Testis (tissue), 2 donors: ENCODE measurements at regions not wholly inside any gene's neighbourhood (a gene's known extent, or its start where the extent isn't known, plus 50 kb on each side); places are given as distances from the start of the nearest gene placed in this dataset.

Experiments
- DNase-seq: peaks from one replicate; pipeline ENCODE4 v3.0.0-alpha.2; 2019
- H3K27ac ChIP-seq, 2 donors: fragments of 200-600 bp; sonication (generic); one replicate each; pipeline ENCODE4 v1.5.1; 2019
- H3K27me3 ChIP-seq: fragments of 200-600 bp; sonication (generic); one replicate; pipeline ENCODE4 v1.5.1; 2019
- H3K36me3 ChIP-seq: fragments of 200-600 bp; sonication (generic); one replicate; pipeline ENCODE4 v1.5.1; 2017; ENCODE audit warnings: low read depth; ENCODE audit errors: missing control alignments
- H3K4me1 ChIP-seq: fragments of 200-600 bp; sonication (generic); one replicate; pipeline ENCODE4 v1.5.1; 2019
- H3K4me3 ChIP-seq, 2 donors: fragments of 200-600 bp; sonication (generic); one replicate each; pipeline ENCODE4 v1.5.1; 2017 to 2019
- H3K9me3 ChIP-seq: fragments of 200-600 bp; sonication (generic); one replicate; pipeline ENCODE4 v1.5.1; 2017
- POLR2A ChIP-seq: fragments of 450-650 bp; IDR thresholded peaks from one replicate; pipeline ENCODE4 v1.6.1; 2017; ENCODE audit warnings: antibody characterized with exemption, mild to moderate bottlenecking, moderate library complexity
- WGBS, 2 donors: methylation state at CpG; one replicate each; pipeline ENCODE4 v1.1.5; 2018; 5-methylcytosine and 5-hydroxymethylcytosine counted together
- intact Hi-C: fragments of 100-400 bp; cut with DNase I; formaldehyde crosslinking; loops from one replicate; pipeline ENCODE4 v1.15.1; 2023; ENCODE audit warnings: low total_unique reads
- TF ChIP-seq, protein P1 (sequence below), 3 experiments: fragments of 450-650 bp in 2 of 3; fragments of 200-600 bp in 1 of 3; sonication (generic) in 1 of 3; IDR thresholded peaks; one replicate each; pipeline ENCODE4 v1.5.1; 2016 to 2019; ENCODE audit warnings: antibody characterized with exemption in 3 of 3, mild to moderate bottlenecking in 2 of 3, moderate library complexity in 1 of 3

DNA sequence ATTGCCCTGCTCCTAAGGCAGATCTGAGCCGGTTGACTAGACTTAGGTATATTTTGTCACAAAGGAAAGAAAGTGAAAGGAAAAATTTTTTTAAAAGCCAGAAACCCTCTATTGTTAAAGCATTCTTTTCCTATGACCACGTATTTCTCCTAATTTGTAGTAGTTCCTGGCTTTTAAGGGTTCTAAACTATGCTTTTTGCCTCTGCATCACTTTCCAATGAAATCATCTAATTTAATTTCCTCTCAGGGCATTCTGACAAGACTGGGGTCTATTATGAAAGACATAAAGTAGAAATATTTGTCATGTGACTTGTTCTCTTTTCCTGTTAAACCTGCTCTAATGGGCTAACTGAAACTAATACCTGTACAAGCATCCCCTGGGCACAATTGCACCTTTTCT, 233.0 kb upstream of the PRR20A start:
- 60 to 70% methylated on average over 2 of the region's 2 CpGs for WGBS, 2 donors
- TF ChIP-seq, protein P1, sequence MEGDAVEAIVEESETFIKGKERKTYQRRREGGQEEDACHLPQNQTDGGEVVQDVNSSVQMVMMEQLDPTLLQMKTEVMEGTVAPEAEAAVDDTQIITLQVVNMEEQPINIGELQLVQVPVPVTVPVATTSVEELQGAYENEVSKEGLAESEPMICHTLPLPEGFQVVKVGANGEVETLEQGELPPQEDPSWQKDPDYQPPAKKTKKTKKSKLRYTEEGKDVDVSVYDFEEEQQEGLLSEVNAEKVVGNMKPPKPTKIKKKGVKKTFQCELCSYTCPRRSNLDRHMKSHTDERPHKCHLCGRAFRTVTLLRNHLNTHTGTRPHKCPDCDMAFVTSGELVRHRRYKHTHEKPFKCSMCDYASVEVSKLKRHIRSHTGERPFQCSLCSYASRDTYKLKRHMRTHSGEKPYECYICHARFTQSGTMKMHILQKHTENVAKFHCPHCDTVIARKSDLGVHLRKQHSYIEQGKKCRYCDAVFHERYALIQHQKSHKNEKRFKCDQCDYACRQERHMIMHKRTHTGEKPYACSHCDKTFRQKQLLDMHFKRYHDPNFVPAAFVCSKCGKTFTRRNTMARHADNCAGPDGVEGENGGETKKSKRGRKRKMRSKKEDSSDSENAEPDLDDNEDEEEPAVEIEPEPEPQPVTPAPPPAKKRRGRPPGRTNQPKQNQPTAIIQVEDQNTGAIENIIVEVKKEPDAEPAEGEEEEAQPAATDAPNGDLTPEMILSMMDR (IDR thresholded peaks at IDR 0.05): no peak
- no peak for TF ChIP-seq POLR2A
- Histone ChIP-seq H3K27me3 (no peaks in the 10 kb centered on the region), H3K9me3 (no peaks in the 10 kb centered on the region), H3K4me3 (no peak overlapping the region), H3K36me3 (no peaks in the 10 kb centered on the region), H3K4me1 (no peaks in the 10 kb centered on the region), H3K27ac (no peak overlapping the region)
- DNase-seq: no peak
- intact Hi-C loops: no loop called here

DNA sequence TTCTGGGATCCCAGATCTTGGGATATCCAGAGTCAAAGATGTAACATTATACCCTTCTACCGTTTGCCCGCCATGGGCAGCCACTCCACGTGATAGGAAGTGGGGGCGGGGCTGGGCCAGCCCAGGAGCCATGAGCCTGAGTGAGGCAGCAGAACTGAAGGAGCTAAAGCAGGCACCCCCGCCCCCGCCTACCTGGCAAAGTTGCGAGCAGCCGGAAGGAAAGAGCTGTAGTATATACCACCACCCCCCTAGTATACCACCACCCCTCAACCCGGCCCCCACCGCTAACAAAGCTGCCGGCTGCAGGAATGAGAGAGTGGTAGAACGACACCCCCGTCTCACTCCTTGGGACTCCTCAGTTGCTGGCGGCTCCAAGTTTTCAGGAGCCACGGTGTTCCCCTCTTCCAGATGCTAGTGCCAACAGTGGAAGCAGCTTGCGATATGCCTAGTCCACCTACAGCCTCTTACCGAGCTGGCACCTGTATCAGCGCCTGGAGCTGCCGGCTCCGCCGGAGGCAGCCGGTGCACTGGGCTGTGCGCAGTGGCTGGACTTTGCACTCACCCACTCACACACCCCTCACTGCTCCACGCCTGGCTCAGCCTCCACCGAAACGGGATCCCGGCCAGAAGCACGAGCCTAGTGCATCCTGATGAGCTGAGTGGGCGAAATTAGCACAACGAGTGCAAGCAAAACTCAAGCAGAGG, 230.7 kb upstream of the PRR20A start:
- no peaks in the 10 kb centered on the region for H3K4me1 ChIP-seq
- intact Hi-C loops: no loop called here
- WGBS, 2 donors: 85 to 92% methylated on average over 20 to 30 of the region's 30 CpGs
- peak overlapping the region; percentile 27 to 47 for H3K4me3 ChIP-seq
- peak; percentile 39 for DNase-seq
- H3K27ac ChIP-seq: no peak overlapping the region
- TF ChIP-seq, protein P1 (IDR thresholded peaks at IDR 0.05): no peak
- no peak for TF ChIP-seq POLR2A
- H3K9me3 ChIP-seq: no peaks in the 10 kb centered on the region
- no peaks in the 10 kb centered on the region for H3K27me3 ChIP-seq
- no peaks in the 10 kb centered on the region for H3K36me3 ChIP-seq

DNA sequence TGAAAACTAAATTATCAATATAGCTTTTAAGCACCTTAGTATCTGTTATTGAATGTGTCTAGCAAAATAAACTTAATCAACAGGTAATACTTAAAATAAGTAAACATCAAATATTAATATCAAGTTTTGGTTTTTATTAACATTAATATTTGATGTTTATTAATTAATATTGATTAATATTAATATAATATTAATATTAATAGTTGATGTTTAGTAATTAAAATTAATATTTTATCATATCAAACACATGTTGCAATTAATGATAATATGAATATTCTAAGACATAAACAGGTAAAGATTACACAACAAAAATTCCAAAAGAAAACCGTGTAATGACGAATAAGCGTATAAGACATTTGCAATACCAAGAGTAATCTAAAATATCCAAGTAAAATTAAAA, 222.8 kb upstream of the PRR20A start:
- Histone ChIP-seq H3K27ac (no peak overlapping the region), H3K36me3 (no peaks in the 10 kb centered on the region), H3K27me3 (no peaks in the 10 kb centered on the region), H3K4me3 (no peak overlapping the region), H3K4me1 (no peaks in the 10 kb centered on the region), H3K9me3 (no peaks in the 10 kb centered on the region)
- 87 to 95% methylated on average over 3 of the region's 3 CpGs for WGBS, 2 donors
- intact Hi-C loops: no loop called here
- TF ChIP-seq, protein P1 (IDR thresholded peaks at IDR 0.05): no peak
- TF ChIP-seq POLR2A: no peak
- DNase-seq: no peak

DNA sequence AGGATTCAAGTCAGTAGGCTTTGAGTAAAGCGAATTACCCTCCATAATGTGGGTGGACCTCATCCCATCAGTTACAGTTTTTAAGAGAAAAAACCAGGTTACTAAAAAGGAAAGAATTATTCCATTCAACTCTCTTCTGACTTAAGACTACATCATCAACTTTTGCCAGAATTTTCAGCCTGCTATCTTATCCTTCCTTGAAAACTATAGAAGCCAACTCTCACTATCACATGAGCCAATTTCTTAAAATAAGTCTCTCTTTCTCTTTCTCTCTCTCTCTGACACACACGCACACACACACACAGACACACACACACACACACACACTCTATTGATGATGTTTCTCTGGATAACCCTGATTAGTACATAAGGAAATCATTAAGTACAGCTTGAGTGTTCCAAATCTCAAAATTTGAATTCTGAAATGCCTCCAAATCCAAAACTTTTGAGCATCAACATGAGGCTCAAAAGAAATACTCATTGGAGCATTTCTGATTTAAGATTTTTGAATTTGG, 217.0 kb upstream of the PRR20A start:
- no peaks in the 10 kb centered on the region for H3K4me1 ChIP-seq
- no peak for DNase-seq
- H3K36me3 ChIP-seq: no peaks in the 10 kb centered on the region
- no peak overlapping the region for H3K27ac ChIP-seq
- H3K4me3 ChIP-seq: no peak overlapping the region
- H3K9me3 ChIP-seq: no peaks in the 10 kb centered on the region
- 60 to 80% methylated on average over 2 of the region's 2 CpGs for WGBS, 2 donors
- TF ChIP-seq, protein P1 (IDR thresholded peaks at IDR 0.05): no peak
- no peak for TF ChIP-seq POLR2A
- no peaks in the 10 kb centered on the region for H3K27me3 ChIP-seq
- intact Hi-C loops: no loop called here

DNA sequence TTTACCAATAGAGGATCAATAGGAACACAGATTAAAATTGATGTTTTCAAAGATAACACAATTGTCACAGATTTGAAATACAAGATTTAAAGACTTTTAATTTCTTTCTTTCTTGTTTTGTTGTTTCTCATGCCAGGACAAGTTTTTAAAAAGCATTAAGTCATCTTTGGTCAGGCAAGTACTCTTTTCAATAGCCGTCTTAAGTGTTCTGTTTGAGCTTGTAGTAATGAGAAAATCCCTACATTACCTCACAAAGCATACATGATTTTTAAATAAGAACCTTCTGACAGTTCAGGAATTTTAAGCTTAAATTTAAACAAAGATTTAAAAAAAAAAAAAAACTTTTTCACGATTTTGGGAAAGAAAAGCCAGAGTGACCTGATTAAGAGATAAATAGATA, 216.3 kb upstream of the PRR20A start:
- intact Hi-C loops: no loop called here
- no peaks in the 10 kb centered on the region for H3K36me3 ChIP-seq
- DNase-seq: no peak
- H3K4me1 ChIP-seq: no peaks in the 10 kb centered on the region
- H3K27ac ChIP-seq: no peak overlapping the region
- TF ChIP-seq POLR2A: no peak
- TF ChIP-seq, protein P1 (IDR thresholded peaks at IDR 0.05): no peak
- no peak overlapping the region for H3K4me3 ChIP-seq
- H3K27me3 ChIP-seq: no peaks in the 10 kb centered on the region
- WGBS, 2 donors: 85 to 90% methylated on average over 2 of the region's 2 CpGs
- no peaks in the 10 kb centered on the region for H3K9me3 ChIP-seq
